ENCODE measurements at regions not wholly inside any gene's neighbourhood (a gene's known extent, or its start where the extent isn't known, plus 50 kb on each side); places are given as distances from the start of the nearest gene placed in this dataset.

DNA sequence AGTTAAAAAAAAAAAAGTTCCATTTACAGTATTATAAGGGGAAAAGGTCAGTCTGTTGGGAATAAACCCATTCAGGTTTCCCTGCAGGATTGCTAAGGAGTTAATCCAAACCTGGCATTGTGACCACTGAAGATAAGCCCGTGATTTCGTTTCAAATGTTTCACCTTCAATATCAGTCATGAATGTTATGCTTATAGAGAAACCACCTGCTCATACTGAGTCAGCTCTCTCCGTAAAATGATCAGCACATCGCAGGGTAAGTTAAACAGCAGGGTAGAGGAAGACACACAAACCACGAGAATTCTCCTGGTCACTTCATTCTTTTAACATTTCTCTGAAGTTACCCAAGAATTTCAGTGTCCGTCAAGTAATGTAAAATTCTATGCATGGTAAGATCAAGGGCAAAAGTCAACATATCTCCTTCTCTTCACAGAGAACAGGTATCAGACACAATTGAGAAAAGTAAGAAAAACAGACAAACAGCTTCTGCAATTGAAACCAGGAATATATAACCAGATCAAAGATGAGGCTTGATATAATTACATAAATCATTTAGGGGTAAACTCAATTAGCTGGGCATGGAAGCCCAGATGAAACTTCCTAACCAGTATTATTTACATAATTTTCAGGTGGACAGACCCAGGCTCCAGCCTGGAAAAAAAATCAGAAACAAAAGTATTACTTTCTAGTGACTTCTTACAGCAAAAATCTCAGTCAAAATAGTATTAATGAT is 67.6 kb upstream of the ARHGEF3 start:
- TF ChIP-seq CTCF (IDR thresholded peaks at IDR 0.05; ENCODE audit: low read length): no peak
- TF ChIP-seq EZH2 (IDR thresholded peaks at IDR 0.05; ENCODE audit: borderline replicate concordance, low read length): no peak
